IMR-90 (cell line): ENCODE measurements at regions not wholly inside any gene's neighbourhood (a gene's known extent, or its start where the extent isn't known, plus 50 kb on each side); places are given as distances from the start of the nearest gene placed in this dataset.

Experiments used
- ATAC-seq: fragments of 200-7000 bp; cut with Tn5 transposase; 2 replicates; pipeline ENCODE4 v1.9.1; 2020; ENCODE audit warnings: low read depth, mild to moderate bottlenecking, moderate library complexity
- BruUV-seq: library from RNA; stranded (reverse); fragments of 400-500 nt; replicated peaks from 2 replicates; lab custom pipeline; 2021; lab: Mats Ljungman, UMichigan
- CTCF ChIA-PET: fragments of 300-600 bp; formaldehyde crosslinking; extraction: SDS; loops from one replicate; lab custom pipeline; 2021; ENCODE audit warnings: antibody characterized with exemption; lab: Yijun Ruan, JAX
- POLR2A ChIA-PET: fragments of 300-600 bp; sonication (Branson Sonifier 250); formaldehyde crosslinking; loops from one replicate; lab custom pipeline; 2022; ENCODE audit warnings: antibody characterized with exemption; ENCODE audit not compliant: unreplicated experiment; lab: Charles Lee
- DNase-seq: peaks from one replicate; pipeline ENCODE4 v3.0.0; 2013
- H2AFZ ChIP-seq: replicated peaks from 2 replicates; pipeline ENCODE3; 2013; ENCODE audit warnings: low read length, mild to moderate bottlenecking; ENCODE audit not compliant: poor library complexity
- H2AK5ac ChIP-seq: 2 replicates; pipeline ENCODE4 v1.6.1; 2013; ENCODE audit warnings: low read depth, low read length, inconsistent platforms
- H2AK9ac ChIP-seq: replicated peaks from 2 replicates; pipeline ENCODE3; 2013; ENCODE audit warnings: mild to moderate bottlenecking, low read depth, low read length, moderate library complexity; ENCODE audit not compliant: poor library complexity
- H2BK120ac ChIP-seq: 2 replicates; pipeline ENCODE4 v1.6.1; 2013; ENCODE audit warnings: low read depth, low read length, inconsistent platforms
- H2BK15ac ChIP-seq: 3 replicates; pipeline ENCODE4 v1.6.1; 2013; ENCODE audit warnings: low read depth, low read length, inconsistent platforms
- H2BK20ac ChIP-seq: 2 replicates; pipeline ENCODE4 v1.6.1; 2013; ENCODE audit warnings: low read depth, mild to moderate bottlenecking, inconsistent platforms, low read length, moderate library complexity
- H2BK5ac ChIP-seq: 2 replicates; pipeline ENCODE4 v1.6.1; 2013; ENCODE audit warnings: mild to moderate bottlenecking, low read depth, low read length, inconsistent platforms; ENCODE audit not compliant: poor library complexity, severe bottlenecking
- H3K14ac ChIP-seq: replicated peaks from 2 replicates; pipeline ENCODE4 v1.6.1; 2013; ENCODE audit warnings: low read depth, low read length, inconsistent platforms
- H3K18ac ChIP-seq: 2 replicates; pipeline ENCODE4 v1.6.1; 2013; ENCODE audit warnings: low read depth, low read length, control low read depth
- H3K23ac ChIP-seq: 2 replicates; pipeline ENCODE4 v1.6.1; 2013; ENCODE audit warnings: low read depth, low read length, inconsistent platforms
- H3K27ac ChIP-seq: 2 replicates; pipeline ENCODE4 v1.5.1; 2013; ENCODE audit warnings: mild to moderate bottlenecking, control low read depth, low read length; ENCODE audit not compliant: insufficient read depth
- H3K27me3 ChIP-seq: 2 replicates; pipeline ENCODE4 v1.6.1; 2013; ENCODE audit warnings: low read length; ENCODE audit not compliant: control insufficient read depth, insufficient read depth
- H3K36me3 ChIP-seq: 2 replicates; pipeline ENCODE4 v1.6.1; 2013; ENCODE audit warnings: low read length, mixed read lengths; ENCODE audit not compliant: control insufficient read depth, insufficient read depth
- H3K4ac ChIP-seq: 2 replicates; pipeline ENCODE4 v1.6.1; 2013; ENCODE audit warnings: low read depth, low read length, inconsistent platforms
- H3K4me1 ChIP-seq: 2 replicates; pipeline ENCODE4 v1.6.1; 2013; ENCODE audit warnings: low read length, mixed read lengths; ENCODE audit not compliant: control insufficient read depth, insufficient read depth
- H3K4me2 ChIP-seq: 2 replicates; pipeline ENCODE4 v1.6.1; 2013; ENCODE audit warnings: low read depth, mild to moderate bottlenecking, control low read depth, low read length, moderate library complexity
- H3K4me3 ChIP-seq: 2 replicates; pipeline ENCODE4 v1.5.1; 2013; ENCODE audit warnings: low read depth, mild to moderate bottlenecking, control low read depth, low read length, moderate library complexity; ENCODE audit not compliant: insufficient read depth
- H3K56ac ChIP-seq: 2 replicates; pipeline ENCODE4 v1.6.1; 2013; ENCODE audit warnings: low read length, inconsistent platforms; ENCODE audit not compliant: insufficient read depth; ENCODE audit errors: extremely low read depth
- H3K79me1 ChIP-seq, 2 experiments: 2 replicates each; pipeline ENCODE4 v1.6.1; 2013; ENCODE audit warnings: low read length in 2 of 2, inconsistent platforms in 1 of 2, low read depth in 1 of 2
- H3K9ac ChIP-seq: 2 replicates; pipeline ENCODE4 v1.6.1; 2013; ENCODE audit warnings: low read depth, low read length, control low read depth
- H3K9me1 ChIP-seq: 2 replicates; pipeline ENCODE4 v1.6.1; 2013; ENCODE audit warnings: low read length, inconsistent platforms; ENCODE audit not compliant: insufficient read depth
- H3K9me3 ChIP-seq: 2 replicates; pipeline ENCODE4 v1.6.1; 2013; ENCODE audit warnings: low read length; ENCODE audit not compliant: control insufficient read depth, insufficient read depth
- H4K20me1 ChIP-seq: 2 replicates; pipeline ENCODE4 v1.6.1; 2013; ENCODE audit warnings: low read length, inconsistent platforms; ENCODE audit not compliant: insufficient read depth
- H4K5ac ChIP-seq: 2 replicates; pipeline ENCODE4 v1.6.1; 2013; ENCODE audit warnings: mild to moderate bottlenecking, low read depth, low read length, control low read depth
- H4K8ac ChIP-seq, 2 experiments: 2 replicates each; pipeline ENCODE4 v1.6.1; 2013; ENCODE audit warnings: low read depth in 2 of 2, low read length in 2 of 2, control low read depth in 1 of 2, inconsistent platforms in 1 of 2
- H4K91ac ChIP-seq: 2 replicates; pipeline ENCODE4 v1.6.1; 2013; ENCODE audit warnings: low read depth, low read length, inconsistent platforms; ENCODE audit not compliant: insufficient read depth
- CEBPB ChIP-seq: IDR thresholded peaks from 2 replicates; pipeline ENCODE4 v1.6.1; 2012; ENCODE audit warnings: low read depth, low read length, improper control_type of control experiment
- MAZ ChIP-seq: IDR thresholded peaks from 2 replicates; pipeline ENCODE4 v1.6.1; 2012; ENCODE audit warnings: low read depth, mild to moderate bottlenecking, low read length, improper control_type of control experiment, moderate library complexity, borderline replicate concordance
- MXI1 ChIP-seq: IDR thresholded peaks from 2 replicates; pipeline ENCODE4 v1.6.1; 2012; ENCODE audit warnings: low read depth, mild to moderate bottlenecking, low read length, moderate library complexity, borderline replicate concordance
- RCOR1 ChIP-seq: IDR thresholded peaks from 2 replicates; pipeline ENCODE4 v1.6.1; 2012; ENCODE audit warnings: mild to moderate bottlenecking, low read length, improper control_type of control experiment; ENCODE audit not compliant: insufficient replicate concordance
- SMC3 ChIP-seq: fragments of 150-350 bp; IDR thresholded peaks from 2 replicates; pipeline ENCODE4 v1.6.1; 2016; ENCODE audit warnings: low read depth, mild to moderate bottlenecking, antibody characterized with exemption, low read length, moderate library complexity
- WGBS, 2 experiments: methylation state at CpG; one replicate each; pipeline versions ENCODE4 v1.1.5 to v1.1.7; 2013; ENCODE audit warnings: missing lambda C conversion rate in 2 of 2; ENCODE audit not compliant: insufficient read length in 1 of 2; ENCODE audit errors: extremely low coverage in 2 of 2; 5-methylcytosine and 5-hydroxymethylcytosine counted together
- dilution Hi-C: fragments of 300-500 bp; cut with HindIII; formaldehyde crosslinking; loops from one replicate; pipeline ENCODE4 v1.14.3; 2018; ENCODE audit warnings: low sequenced_read_pairs; ENCODE audit not compliant: unreplicated experiment
- in situ Hi-C: fragments of 300-500 bp; cut with MboI; formaldehyde crosslinking; loops from 3 replicates; pipeline ENCODE4 v1.14.3; 2019; ENCODE audit warnings: low sequenced_read_pairs, inconsistent platforms, mixed read lengths
- intact Hi-C: fragments of 100-400 bp; cut with micrococcal nuclease; formaldehyde crosslinking; loops from 2 replicates; pipeline ENCODE4 v1.10.0; 2022
- TF ChIP-seq, protein P1 (sequence below): fragments of 150-350 bp; IDR thresholded peaks from 2 replicates; pipeline ENCODE4 v1.6.1; 2016; ENCODE audit warnings: low read depth, mild to moderate bottlenecking, low read length, moderate library complexity, borderline replicate concordance
- TF ChIP-seq, protein P2 (sequence below): fragments of 150-350 bp; IDR thresholded peaks from 2 replicates; pipeline ENCODE4 v1.6.1; 2017; ENCODE audit warnings: mild to moderate bottlenecking, antibody characterized with exemption, low read length, low read depth
- TF ChIP-seq, protein P3 (sequence below): conservative IDR thresholded peaks from 2 replicates; pipeline ENCODE4 v1.5.1; 2012; ENCODE audit warnings: mild to moderate bottlenecking, low read depth, low read length, improper control_type of control experiment

DNA sequence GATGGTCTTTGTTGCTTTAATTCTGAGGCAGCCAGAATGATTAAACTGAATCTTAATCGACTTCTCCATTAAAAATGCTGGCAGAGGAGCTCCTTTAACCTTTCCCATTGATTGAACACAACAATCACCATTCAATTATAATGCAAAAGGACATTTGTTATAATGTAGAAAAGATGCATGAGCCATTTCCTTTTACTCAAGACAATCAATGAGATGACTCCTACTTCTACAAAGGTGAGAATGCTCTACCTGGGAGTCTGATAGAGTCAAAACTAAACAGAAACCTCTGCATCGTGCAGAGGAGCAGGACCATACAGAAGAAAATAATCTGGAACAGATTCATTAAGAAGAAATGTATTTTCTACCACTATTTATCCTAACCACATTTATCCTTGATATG is 253.6 kb upstream of the DACH1 start:
- Histone ChIP-seq H3K4me3 (no peak overlapping the region), H2AK5ac (no peak overlapping the region), H3K18ac (no peak overlapping the region), H3K14ac (no peak overlapping the region), H3K27me3 (no peaks in the 10 kb centered on the region), H3K9me3 (peaks cover 2% of the 10 kb centered on the region; the same call in 1 of the 2 replicates), H4K91ac (no peak overlapping the region), H3K4me2 (no peak overlapping the region), H3K36me3 (no peaks in the 10 kb centered on the region), H2BK120ac (no peak overlapping the region), H2AK9ac (no peak overlapping the region), H3K9me1 (no peaks in the 10 kb centered on the region), H4K8ac (no peak overlapping the region), H4K5ac (no peak overlapping the region), H2BK5ac (no peak overlapping the region), H3K79me1 (no peaks in the 10 kb centered on the region), H4K20me1 (no peaks in the 10 kb centered on the region), H3K4me1 (no peaks in the 10 kb centered on the region), H3K27ac (no peak overlapping the region), H3K4ac (no peak overlapping the region), H2BK15ac (no peak overlapping the region), H2BK20ac (no peak overlapping the region), H2AFZ (no peak overlapping the region), H3K23ac (no peak overlapping the region), H3K56ac (no peak overlapping the region), H3K9ac (no peak overlapping the region)
- DNase-seq (no peak), ATAC-seq (no peak)
- ChIA-PET CTCF (no interaction called here), POLR2A (no interaction called here)
- in situ Hi-C loops = no loop called here
- WGBS, 2 experiments = no CpG with 5 or more reads among the region's 2 CpGs
- no TSS peak for BruUV-seq
- TF ChIP-seq, protein P1, sequence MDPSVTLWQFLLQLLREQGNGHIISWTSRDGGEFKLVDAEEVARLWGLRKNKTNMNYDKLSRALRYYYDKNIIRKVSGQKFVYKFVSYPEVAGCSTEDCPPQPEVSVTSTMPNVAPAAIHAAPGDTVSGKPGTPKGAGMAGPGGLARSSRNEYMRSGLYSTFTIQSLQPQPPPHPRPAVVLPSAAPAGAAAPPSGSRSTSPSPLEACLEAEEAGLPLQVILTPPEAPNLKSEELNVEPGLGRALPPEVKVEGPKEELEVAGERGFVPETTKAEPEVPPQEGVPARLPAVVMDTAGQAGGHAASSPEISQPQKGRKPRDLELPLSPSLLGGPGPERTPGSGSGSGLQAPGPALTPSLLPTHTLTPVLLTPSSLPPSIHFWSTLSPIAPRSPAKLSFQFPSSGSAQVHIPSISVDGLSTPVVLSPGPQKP = no peak
- TF ChIP-seq RCOR1 (no peak), SMC3 (no peak), CEBPB (no peak), MAZ (no peak), MXI1 (no peak)
- TF ChIP-seq, protein P2, sequence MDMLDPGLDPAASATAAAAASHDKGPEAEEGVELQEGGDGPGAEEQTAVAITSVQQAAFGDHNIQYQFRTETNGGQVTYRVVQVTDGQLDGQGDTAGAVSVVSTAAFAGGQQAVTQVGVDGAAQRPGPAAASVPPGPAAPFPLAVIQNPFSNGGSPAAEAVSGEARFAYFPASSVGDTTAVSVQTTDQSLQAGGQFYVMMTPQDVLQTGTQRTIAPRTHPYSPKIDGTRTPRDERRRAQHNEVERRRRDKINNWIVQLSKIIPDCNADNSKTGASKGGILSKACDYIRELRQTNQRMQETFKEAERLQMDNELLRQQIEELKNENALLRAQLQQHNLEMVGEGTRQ = no peak
- TF ChIP-seq, protein P3, sequence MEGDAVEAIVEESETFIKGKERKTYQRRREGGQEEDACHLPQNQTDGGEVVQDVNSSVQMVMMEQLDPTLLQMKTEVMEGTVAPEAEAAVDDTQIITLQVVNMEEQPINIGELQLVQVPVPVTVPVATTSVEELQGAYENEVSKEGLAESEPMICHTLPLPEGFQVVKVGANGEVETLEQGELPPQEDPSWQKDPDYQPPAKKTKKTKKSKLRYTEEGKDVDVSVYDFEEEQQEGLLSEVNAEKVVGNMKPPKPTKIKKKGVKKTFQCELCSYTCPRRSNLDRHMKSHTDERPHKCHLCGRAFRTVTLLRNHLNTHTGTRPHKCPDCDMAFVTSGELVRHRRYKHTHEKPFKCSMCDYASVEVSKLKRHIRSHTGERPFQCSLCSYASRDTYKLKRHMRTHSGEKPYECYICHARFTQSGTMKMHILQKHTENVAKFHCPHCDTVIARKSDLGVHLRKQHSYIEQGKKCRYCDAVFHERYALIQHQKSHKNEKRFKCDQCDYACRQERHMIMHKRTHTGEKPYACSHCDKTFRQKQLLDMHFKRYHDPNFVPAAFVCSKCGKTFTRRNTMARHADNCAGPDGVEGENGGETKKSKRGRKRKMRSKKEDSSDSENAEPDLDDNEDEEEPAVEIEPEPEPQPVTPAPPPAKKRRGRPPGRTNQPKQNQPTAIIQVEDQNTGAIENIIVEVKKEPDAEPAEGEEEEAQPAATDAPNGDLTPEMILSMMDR = no peak
- intact Hi-C loops = no loop called here
- dilution Hi-C loops = no loop called here
